ENCODE measurements at regions not wholly inside any gene's neighbourhood (a gene's known extent, or its start where the extent isn't known, plus 50 kb on each side); places are given as distances from the start of the nearest gene placed in this dataset.

DNA sequence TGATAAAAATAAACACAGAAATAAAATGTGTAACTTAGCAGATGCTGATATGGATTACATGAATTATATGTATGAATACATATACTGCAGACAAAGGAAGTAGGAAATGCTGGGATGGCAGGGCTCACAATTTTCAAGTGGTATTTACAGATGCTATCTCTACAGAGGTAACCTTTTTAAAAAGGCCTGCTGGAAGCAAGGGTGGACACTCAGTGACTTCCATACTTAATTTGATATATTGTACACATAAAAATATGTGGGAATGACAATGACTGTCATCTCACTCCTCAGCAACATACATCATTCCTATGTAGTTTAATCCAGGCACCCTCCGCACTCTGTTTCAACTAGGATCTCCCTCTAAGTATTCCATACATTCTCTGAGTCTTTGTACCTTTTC, 452.9 kb downstream of the DTHD1 start:
- no peak for DNase-seq

DNA sequence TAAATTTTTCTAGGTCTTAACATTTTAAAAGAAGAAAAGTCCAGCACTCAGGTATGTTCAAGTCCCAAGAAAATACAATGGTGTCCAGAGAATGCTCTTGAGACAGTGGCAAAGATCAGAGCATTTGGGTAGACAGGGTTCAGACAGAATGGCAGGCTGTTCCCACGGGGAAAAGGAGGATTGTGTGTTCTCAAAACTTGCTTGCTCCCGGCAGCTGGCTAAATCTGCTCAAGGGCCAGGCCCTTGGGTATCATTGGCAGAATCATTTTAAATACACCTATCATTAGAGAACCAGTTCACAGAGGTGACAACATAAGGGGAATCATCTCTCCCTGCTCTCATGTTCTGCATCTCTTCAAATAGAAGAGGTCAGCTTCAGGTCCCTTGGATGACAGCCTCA, 456.3 kb downstream of the DTHD1 start:
- no peak for DNase-seq

DNA sequence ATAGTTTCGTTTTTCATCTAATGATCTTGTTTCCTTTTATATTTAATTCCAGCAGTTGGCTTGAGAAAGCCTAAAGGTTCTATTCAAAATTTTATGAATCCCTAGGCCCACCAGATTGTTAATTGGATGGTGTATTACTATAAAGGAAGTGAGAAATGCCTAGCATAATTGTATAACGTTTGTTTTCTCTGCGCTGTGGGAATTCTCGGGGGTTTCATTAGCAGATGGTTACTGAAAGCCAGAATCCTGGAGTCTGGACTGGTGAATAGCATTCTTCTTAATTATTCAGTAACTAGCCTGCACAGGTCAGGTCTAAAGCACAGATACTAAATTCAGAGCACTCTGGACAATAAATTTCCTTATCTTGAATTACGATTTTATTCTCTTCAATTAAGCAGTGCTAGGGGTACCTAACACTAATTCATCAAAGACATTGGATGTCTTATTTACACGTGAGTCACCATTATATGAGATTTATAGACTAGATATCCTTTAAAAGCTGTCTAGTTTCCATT, 459.4 kb downstream of the DTHD1 start:
- no peak for DNase-seq

DNA sequence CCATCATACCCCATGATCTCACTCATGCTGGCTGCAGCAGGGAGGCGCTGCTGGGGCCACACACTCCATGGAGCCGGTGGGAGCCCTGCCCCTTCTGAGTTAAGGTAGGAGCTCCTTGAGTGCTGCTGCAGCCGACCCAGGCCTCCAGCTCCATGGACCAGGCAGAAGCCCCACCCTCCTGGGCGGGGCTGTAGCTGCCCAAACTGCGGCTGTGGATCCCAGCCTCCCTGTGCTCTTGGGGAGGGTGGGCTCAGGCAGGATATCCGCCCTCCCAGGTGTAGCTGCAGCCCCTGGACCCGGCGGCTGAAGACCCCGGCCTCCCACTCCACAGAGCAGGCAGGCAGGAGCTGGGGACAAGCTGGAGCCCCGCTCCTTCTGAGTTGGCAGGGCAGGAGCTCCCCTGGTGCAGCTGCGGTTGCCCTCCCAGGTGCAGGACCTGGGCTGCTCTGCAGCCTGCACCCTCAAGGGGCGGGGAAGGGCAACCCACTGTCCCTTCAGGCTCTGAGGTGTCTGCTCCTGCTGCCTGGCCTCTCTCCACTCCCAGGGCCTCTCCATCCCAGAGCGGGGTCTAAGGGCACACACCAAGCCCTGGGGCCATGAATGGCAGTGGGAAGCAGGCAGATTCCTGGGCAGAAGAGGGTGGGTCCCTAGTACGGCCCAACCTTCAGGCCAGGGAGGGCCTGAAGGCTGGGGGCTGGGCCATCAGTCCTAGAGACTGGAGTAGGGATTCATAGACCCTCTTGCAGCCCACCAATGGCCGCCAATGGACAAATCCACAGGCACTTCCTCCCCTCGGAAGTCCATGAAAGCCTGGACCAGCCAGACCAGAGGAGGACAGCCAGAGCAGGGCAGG, 466.1 kb downstream of the DTHD1 start:
- no peak for DNase-seq

DNA sequence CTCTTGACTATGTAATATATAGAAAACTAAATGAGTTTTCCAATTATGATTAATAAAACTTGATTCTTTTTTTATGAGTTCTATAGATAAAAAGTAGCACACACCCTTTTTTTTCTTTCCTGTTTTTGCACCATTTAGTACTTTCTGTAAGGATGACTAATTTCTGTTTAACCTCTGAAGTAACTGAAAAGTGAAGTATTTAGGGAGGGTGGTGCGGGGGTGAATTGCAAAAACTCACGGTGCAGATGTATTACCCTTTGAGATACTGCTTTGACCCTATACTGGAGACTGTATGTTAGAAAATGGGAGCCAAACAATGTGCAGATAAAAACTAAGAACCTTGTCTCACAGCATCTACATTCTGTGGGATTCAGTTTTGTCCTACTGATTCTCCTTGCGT, 471.6 kb downstream of the DTHD1 start:
- DNase-seq: no peak

DNA sequence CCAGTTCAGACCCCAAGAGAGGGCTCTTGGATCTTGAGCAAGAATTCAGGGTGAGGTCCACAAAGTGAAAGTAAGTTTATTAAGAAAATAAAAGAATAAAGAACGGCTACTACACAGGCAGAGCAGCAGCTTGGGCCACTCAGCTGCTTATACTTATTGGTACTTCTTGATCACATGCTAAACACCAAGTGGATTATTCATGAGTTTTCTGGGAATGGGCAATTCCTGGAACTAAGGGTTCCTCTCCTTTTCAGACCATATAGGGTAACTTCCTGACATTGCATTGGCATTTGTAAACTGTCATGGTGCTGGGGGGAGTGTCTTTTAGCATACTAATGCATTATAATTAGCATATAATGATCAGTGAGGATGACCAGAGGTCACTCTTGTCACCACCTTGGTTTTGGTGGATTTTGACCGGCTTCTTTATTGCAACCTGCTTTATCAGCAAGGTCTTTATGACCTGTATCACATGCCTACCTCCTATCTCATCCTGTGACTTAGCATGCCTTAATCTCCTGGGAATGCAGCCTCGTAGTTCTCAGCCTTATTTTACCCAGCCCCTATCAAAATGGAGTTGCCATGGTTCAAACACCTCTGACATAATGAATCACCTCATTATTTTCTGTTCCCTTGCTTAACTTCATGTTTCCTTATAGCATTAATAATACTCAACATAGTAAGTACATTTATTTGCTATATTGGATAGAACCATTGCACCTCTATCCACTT, 476.3 kb downstream of the DTHD1 start:
- no peak for DNase-seq

DNA sequence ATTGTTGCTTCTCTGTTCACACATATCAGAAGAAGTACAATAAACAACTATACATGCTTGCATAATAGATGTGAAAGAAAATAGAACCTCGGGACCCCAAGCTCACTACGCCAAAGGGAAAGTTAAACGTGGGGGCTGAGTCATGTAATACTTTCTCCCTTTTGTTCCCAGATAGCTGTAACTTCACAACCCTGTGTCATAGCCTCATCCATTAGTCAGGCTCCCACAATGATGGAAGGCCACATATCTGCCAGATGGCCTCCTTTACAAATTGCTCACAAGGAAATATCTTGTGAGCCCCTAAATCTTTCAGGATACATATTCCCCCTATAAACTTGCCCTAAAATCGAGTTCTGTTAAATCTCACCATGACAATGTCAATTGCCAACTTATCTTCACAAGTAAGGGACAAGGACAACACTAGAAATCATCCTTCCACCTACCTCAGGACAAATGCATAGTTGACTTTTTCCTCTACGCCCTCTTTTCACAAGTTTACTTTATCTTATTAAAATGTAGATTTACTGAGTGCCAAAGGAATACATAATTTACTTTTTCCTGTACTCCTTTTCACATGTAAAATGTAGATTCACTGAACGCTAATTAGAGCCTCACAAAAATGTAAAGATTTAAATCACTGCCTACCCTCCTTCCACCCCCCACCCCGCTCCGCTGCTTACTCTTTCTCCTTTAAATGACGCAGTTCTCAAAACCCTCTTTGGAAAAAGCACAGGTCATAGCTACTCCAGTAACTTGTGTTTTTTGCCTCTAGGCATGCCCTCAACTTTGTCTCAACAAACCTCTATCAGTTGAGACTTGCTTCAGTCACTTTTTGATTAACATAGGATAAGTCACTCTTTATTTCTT, 477.1 kb downstream of the DTHD1 start:
- no peak for DNase-seq

DNA sequence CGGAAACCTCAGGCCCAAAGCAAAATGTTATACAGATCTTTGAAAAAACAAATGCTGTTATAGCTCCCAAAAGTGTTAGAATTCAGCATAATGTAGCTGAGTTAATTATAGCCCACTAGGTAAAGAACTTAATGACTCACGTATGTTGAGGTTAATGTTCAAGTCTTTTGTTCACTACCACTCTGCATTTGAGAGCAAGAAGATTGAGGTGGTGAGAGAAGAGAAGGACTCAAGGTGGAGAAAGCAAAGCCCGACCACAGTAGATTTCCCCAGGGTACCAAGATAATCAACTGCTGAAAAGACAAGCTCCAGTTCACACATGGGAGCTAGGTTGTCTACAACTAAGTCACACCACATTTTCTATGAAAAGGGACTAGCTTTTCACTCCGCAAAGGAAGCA, 480.2 kb downstream of the DTHD1 start:
- DNase-seq: no peak

DNA sequence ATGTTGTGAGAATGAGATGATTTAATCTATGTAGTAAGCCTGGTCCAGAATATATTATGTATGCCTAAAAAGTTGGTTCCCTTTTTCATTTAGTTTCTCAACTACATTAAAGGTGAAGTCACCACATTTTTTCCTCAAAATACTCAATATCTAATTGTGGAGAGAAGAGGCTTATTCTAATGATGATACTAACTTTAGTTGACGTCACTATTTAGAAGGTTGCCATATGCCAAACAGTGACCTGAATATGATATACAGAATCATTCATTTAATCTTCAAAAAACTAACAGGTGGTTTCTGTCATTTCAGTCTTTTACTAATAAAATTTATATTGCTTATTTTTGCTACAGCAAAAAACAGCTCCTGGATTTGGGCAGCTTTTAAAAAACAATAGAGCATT, 480.7 kb upstream of the NWD2 start:
- no peak for DNase-seq

DNA sequence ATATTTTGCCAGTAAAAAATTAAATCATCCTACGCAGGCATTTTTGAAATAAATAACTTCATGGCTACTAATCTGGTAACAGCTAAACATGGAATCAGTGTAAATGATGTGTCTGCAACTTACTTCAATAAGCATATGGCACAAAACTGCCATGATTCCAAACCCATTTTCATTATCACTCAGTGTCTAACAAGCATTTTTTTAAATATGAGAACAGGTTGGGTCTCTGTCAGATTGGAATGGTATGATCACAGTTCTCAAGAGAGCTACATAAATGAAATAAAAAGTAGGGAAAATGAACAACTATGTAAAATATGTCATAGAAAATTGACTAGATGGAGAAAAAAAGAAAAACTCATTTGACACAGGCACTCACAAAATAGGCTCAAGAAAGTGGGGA, 476.9 kb upstream of the NWD2 start:
- no peak for DNase-seq

DNA sequence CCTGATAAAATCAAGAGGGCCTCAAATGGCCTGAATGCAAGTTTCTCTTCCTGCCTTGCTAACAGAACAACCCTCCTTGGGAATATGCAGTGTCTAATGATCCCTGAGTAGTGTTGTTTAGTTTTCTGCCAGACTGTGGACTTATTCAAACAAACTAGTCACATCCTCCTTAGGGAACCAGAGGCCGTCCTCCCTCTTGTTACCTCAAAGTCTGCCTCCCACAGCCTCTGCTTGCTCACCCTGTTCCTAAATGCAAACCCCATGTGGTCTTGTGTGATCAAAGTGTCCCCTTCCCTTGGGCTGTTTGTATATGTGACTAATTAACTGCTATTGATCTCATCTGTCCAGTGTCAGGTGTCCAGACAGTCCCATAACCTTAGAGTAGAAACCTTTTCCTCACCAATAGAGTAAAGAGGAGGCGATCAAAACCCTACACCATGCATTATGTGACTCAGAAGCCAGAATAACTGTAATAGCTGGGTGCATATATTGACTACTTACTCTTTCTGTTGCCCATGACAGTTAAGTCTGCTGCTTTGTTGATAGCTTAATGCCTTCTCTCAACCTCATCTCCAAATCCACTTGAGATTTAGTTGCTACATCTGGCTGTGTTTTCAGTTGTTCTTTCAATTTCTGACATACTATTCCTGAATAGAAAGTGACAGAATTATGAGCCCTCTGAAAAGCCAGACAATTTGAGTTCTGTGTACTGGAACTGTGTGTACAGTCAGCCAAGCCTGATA, 473.0 kb upstream of the NWD2 start:
- DNase-seq: no peak

DNA sequence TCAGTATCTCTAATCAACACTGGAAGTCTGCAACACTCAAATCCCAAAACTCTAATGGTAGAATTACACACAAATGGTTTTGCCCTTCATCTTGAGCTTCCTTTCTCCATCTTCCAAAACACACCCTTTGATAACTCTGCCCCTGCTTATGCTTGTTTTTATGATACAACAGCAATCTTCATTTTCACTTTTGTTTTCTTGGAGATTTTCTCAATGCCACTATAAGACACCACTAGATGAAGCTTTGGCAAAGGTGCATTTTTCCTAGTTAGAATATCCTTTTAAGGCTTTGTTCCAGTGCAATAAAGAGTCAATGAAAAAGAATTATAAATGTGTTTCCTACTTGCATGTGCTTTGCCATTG, 472.4 kb upstream of the NWD2 start:
- no peak for DNase-seq

DNA sequence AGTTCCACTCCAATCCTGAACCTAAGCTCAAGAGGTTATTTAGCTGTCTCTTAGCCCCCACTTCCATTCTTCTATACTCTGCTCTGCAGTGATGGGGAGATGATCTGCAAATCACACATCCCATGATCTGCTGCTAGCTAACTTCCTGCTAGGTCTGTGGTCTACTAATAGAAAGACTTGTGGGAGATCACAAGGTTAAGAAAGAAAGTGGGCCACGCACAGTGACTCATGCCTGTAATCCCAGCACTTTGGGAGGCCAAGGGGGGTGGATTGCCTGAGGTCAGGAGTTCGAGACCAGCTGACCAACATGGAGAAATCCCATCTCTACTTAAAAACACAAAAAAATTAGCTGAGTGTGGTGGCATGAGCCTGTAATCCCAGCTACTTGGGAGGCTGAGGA, 471.1 kb upstream of the NWD2 start:
- no peak for DNase-seq

DNA sequence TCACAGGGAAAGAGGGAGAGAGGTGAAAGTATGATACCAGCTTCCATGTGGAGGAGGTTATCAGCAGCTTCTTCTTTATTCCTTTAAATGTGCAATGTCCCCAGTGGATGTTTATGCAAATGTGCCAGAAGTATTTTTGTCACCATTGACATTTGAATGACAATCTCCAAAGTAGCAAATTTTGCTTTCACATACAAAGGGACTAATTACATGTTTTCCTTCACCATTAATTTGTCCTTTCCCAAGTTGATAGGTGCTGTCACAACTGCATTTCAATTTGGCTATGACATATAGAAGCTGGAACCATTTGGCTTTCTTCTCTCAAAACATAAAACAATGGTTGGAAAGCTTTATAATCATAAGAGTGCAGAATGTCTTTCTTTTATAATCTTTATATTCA, 469.0 kb upstream of the NWD2 start:
- no peak for DNase-seq

DNA sequence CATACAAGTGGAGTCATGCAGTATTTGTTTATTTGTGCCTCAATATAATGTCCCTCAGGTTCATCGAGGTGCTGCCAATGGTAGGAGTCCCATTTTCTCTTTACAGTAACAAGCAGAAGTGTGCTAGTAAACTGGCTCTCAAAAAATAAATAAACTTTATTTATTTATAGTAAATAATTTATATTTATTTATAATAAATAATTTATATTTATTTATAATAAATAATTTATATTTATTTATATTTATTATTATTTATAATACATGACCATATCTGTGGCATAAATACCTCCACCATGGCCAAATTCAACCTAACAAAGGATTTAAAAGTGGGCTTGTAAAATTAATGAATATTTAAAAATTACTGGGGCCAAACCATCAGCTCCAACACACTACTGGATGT, 464.9 kb upstream of the NWD2 start:
- DNase-seq: no peak

DNA sequence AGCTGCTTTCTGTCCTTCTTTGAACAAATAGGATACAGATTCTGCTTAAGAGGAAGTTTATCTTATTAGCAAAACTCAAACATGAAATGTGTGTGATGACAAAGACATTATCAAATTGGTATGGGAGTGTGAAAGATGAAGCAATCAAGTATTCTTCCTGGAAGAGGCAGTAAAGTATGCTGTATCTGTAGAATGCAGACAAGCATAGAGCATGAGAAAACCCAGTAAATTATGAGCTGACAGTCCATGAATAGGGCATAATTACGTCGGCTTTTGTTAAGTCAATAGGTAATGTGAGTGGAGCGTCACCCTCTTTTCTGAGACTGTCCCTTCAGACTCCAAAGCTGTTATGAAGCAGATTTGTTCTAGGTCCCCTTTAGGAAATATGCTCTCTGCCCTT, 458.6 kb upstream of the NWD2 start:
- no peak for DNase-seq

DNA sequence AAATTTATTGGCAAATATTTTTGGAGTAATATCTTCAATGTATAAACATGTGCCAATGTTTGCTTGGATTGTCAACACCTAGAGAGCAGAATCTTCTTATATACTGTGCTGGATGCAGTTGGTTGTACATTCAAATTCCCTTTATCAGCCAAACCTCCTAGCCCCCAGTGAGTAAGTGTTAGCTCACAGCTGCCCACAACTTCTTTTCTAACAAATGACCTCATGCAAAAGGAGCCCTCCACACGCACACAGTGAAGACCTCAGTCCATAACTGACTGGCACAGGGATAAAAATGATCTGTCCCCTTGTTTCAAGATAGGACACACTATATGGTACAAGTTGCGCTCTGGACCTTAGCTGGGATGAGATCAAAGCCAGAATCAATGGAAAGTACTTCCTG, 458.0 kb upstream of the NWD2 start:
- DNase-seq: no peak

DNA sequence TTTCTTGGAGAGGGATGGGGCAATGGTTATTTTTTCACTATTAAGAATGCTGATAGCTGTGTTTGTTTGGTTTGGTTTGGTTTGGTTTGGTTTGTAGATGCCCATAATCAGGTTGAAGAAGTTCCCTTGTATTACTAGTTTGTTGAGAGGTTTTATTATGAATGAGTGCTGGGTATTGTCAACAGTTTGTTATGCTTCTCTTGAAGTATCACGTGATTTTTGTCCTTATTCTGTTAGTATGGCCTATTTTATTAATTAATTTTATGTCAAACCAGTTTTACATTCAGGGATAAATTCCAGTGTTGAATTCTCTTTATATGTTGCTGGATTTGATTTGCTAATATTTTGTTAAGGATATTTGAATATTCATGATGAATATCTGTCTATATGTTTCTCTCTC, 449.8 kb upstream of the NWD2 start:
- DNase-seq: no peak

DNA sequence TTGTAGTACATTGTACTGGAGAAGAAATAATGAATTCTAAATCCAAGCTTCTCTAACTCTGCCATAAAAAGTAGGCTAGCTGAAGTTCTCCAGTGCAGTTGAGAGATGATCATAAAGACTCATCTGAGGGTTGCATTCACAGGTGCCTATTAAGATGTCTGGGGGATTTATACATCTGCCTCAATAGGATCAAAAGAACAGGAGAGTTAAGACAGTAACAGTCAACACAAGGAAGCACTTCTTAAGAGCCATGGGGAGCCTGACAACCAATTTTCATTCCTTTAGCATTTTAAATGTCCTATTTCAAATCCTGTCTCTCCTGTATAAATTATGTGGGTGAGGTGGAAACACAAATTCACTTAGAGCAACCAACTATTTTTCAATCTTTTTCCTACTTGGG, 432.4 kb upstream of the NWD2 start:
- no peak for DNase-seq

DNA sequence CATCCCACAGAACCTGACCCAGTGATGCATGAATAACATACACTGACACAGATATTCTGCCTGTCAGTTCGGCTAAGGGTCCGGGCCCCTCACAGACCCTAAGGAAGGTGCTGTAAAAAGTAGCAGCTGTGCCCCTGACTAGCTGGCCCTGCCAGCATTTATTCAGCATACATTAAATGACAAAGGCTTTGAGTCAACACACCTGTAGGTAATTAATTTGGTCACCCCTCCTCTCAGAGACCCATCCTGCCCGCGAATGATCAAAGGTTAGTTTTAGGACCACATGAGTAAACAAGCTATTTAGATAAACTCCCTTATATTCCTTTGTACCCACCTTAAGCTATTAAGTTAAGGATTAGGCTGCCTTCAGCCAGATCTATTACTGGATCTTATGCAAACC, 429.0 kb upstream of the NWD2 start:
- no peak for DNase-seq

DNA sequence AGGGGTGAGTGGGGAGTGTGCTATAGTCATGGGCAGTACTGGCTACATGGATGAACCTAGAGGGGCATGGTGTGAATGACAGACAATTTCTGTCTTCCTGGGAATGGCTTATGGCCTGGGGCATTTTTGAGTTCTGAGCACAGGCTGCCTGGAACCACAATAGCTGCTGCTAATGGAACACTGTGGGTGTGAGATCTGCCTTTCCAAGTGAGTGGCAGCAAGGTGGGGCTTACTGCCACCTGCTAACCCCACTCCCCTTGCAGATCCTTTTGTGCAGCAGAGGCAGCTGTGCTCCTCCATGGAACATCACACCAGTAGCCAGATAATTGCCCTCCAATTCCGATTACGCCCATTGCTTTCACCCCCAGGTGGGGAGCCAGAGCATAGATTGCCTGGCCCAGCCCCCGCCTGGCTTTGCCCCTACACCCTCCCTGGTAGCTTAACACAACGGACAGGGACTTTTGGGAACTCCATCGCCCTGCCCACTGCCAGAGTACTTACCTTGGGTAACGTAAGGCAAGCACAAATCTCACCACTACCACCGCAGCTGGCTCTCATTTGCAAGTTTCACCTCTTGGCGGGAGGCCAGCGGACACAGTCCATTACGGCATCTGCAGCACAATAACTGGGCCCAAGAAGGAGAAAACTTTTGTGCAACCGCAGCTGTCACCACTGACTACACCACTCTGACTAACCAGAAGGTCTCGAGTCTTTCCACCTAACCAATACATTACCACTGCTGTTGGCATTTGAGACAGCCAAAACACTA, 421.2 kb upstream of the NWD2 start:
- peak; percentile 1 for DNase-seq

DNA sequence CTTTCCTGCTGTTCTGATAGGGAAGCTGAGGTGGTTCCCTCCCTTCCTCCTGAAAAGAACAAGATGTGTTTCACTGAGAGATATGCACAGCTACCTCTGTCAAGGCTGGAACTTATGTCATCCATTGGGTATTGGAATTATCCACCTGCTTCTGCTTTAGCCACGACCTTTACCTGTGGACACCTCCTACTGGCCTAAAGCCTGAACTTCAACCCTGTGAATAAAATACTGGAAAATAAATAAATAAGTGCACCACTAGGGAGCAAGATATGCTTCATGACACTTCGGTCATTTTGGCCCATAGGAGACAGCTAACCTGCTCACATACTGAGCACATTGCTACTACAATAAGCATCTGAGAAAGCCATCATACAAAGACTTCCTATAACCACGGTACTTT, 419.9 kb upstream of the NWD2 start:
- DNase-seq: no peak

Measured in fibroblast of skin of abdomen (primary cell).